HCT116 (cell line): ENCODE measurements at regions not wholly inside any gene's neighbourhood (a gene's known extent, or its start where the extent isn't known, plus 50 kb on each side); places are given as distances from the start of the nearest gene placed in this dataset.
"Not testable (repeated sequence)": the region's sequence is repeated elsewhere in the genome, so short reads cannot be mapped to it uniquely, and the experiment has no call there.

ENCODE experiments used
- ATAC-seq: fragments of 200-7000 bp; cut with Tn5 transposase; 2 replicates; pipeline ENCODE4 v1.9.1; 2020; ENCODE audit warnings: mild to moderate bottlenecking, moderate library complexity
- BruUV-seq: library from RNA; stranded (reverse); fragments of 400-500 nt; replicated peaks from 2 replicates; lab custom pipeline; 2021; lab: Mats Ljungman, UMichigan
- CTCF ChIA-PET: fragments of 300-600 bp; sonication (Branson Sonifier 250); formaldehyde crosslinking; loops from one replicate; lab custom pipeline; 2021; ENCODE audit warnings: antibody characterized with exemption; lab: Charles Lee
- POLR2A ChIA-PET: fragments of 300-600, 350-600 bp; sonication (Branson Sonifier 250); formaldehyde crosslinking; loops from one replicate; lab custom pipeline; 2021; ENCODE audit warnings: antibody characterized with exemption; lab: Charles Lee
- RAD21 ChIA-PET, 2 experiments: fragments of 300-600 bp; sonication (Branson Sonifier 250); formaldehyde crosslinking; loops; one replicate each; lab custom pipeline; 2023; ENCODE audit warnings: low total read pairs in 2 of 2; ENCODE audit not compliant: uncharacterized antibody in 2 of 2, unreplicated experiment in 2 of 2, low non-redundant PET in 1 of 2; lab: Charles Lee
- DNase-seq: peaks from one replicate; pipeline ENCODE4 v3.0.0-alpha.2; 2010; ENCODE audit warnings: low read depth, low spot score
- H2AFZ ChIP-seq: fragments of 200-600 bp; shearing (Covaris generic), sonication (generic); 2 replicates; pipeline ENCODE4 v1.6.1; 2017; ENCODE audit warnings: low read depth, mixed run types, mixed read lengths, antibody characterized with exemption, low read length; ENCODE audit not compliant: poor library complexity, severe bottlenecking
- H3K27ac ChIP-seq: 2 replicates; pipeline ENCODE4 v1.5.1; 2012; ENCODE audit warnings: low read depth, low read length
- H3K27me3 ChIP-seq: fragments of 200-600 bp; sonication (generic); 2 replicates; pipeline ENCODE4 v1.6.1; 2016; ENCODE audit warnings: mixed run types, low read length, mixed read lengths; ENCODE audit not compliant: insufficient read depth
- H3K36me3 ChIP-seq, 2 experiments: fragments of 200-500 bp in 1 of 2; fragments of 200-600 bp in 1 of 2; sonication (Bioruptor generic) in 1 of 2; sonication (generic) in 1 of 2; 2 replicates each; pipeline versions ENCODE4 v1.5.1 to v1.6.1; 2014 to 2016; ENCODE audit warnings: low read length in 2 of 2, inconsistent platforms in 1 of 2, mixed read lengths in 1 of 2, mixed run types in 1 of 2; ENCODE audit not compliant: insufficient read depth in 2 of 2, control insufficient read depth in 1 of 2
- H3K4me1 ChIP-seq, 2 experiments: fragments of 200-600 bp in 1 of 2; sonication (generic) in 1 of 2; 2 replicates each; pipeline versions ENCODE4 v1.5.1 to v1.6.1; 2012 to 2017; ENCODE audit warnings: low read length in 2 of 2, inconsistent platforms in 1 of 2, mild to moderate bottlenecking in 1 of 2, mixed read lengths in 1 of 2, mixed run types in 1 of 2, moderate library complexity in 1 of 2; ENCODE audit not compliant: insufficient read depth in 2 of 2, control insufficient read depth in 1 of 2
- H3K4me2 ChIP-seq: fragments of 200-600 bp; sonication (generic); 2 replicates; pipeline ENCODE4 v1.6.1; 2017; ENCODE audit warnings: mixed run types, low read length, mixed read lengths
- H3K4me3 ChIP-seq, 2 experiments: fragments of 200-600 bp in 1 of 2; sonication (generic) in 1 of 2; replicated peaks in 1 of 2; 2 replicates each; pipeline ENCODE4 v1.5.1; 2011 to 2016; ENCODE audit warnings: low read length in 2 of 2, control low read depth in 1 of 2, low read depth in 1 of 2, mild to moderate bottlenecking in 1 of 2, mixed read lengths in 1 of 2, mixed run types in 1 of 2
- H3K79me2 ChIP-seq: fragments of 200-600 bp; sonication (generic); 2 replicates; pipeline ENCODE4 v1.6.1; 2017; ENCODE audit warnings: mild to moderate bottlenecking, mixed run types, low read length, moderate library complexity, mixed read lengths; ENCODE audit not compliant: insufficient read depth
- H3K9ac ChIP-seq: fragments of 200-600 bp; sonication (generic); 2 replicates; pipeline ENCODE4 v1.6.1; 2016; ENCODE audit warnings: low read length, mixed read lengths
- H3K9me2 ChIP-seq: fragments of 200-600 bp; sonication (generic), shearing (Covaris generic); 2 replicates; pipeline ENCODE4 v1.6.1; 2017; ENCODE audit warnings: mixed run types, mild to moderate bottlenecking, moderate library complexity; ENCODE audit not compliant: insufficient read depth
- H3K9me3 ChIP-seq, 2 experiments: fragments of 200-500 bp in 1 of 2; fragments of 200-600 bp in 1 of 2; sonication (Bioruptor generic) in 1 of 2; sonication (generic) in 1 of 2; 2 replicates each; pipeline ENCODE4 v1.6.1; 2014 to 2017; ENCODE audit warnings: low read length in 2 of 2, mixed read lengths in 2 of 2, inconsistent platforms in 1 of 2, low read depth in 1 of 2, mild to moderate bottlenecking in 1 of 2, mixed run types in 1 of 2, moderate library complexity in 1 of 2; ENCODE audit not compliant: control insufficient read depth in 1 of 2, insufficient read depth in 1 of 2
- H4K20me1 ChIP-seq: fragments of 200-600 bp; sonication (generic), shearing (Covaris generic); 2 replicates; pipeline ENCODE4 v1.6.1; 2017; ENCODE audit warnings: mixed run types, mild to moderate bottlenecking, moderate library complexity; ENCODE audit not compliant: insufficient read depth
- intact Hi-C: fragments of 100-400 bp; cut with micrococcal nuclease; formaldehyde crosslinking; loops from 2 replicates; pipeline ENCODE4 v1.10.0; 2022
- TF ChIP-seq, protein P1 (sequence below): IDR thresholded peaks from 2 replicates; pipeline ENCODE4 v1.6.1; 2012; ENCODE audit warnings: low read depth
- TF ChIP-seq, protein P2 (sequence below): IDR thresholded peaks from 2 replicates; pipeline ENCODE4 v1.6.1; 2012

DNA sequence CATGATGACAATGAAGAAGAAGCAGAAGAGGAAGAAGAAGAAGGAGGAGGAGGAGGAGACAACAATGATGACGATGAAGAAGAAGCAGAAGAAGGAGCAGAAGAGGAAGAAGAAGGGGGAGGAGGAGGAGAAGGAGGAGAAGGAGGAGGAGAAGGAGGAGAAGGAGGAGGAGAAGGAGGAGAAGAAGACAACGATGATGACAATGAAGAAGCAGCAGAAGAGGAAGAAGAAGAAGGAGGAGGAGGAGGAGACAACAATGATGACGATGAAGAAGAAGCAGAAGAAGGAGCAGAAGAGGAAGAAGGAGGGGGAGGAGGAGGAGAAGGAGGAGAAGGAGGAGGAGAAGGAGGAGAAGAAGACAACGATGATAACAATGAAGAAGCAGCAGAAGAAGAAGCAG, 451.9 kb upstream of the ZNF507 start:
- H3K9ac ChIP-seq, H3K36me3 ChIP-seq, BruUV-seq, H3K4me1 ChIP-seq, H3K4me2 ChIP-seq, POLR2A ChIA-PET, DNase-seq, H3K4me3 ChIP-seq, H4K20me1 ChIP-seq, ATAC-seq, H3K27me3 ChIP-seq, CTCF ChIA-PET, H3K79me2 ChIP-seq, intact Hi-C loops, H2AFZ ChIP-seq, H3K27ac ChIP-seq, H3K9me2 ChIP-seq, RAD21 ChIA-PET: not testable (repeated sequence)
- peaks cover 8 to 37% of the 10 kb centered on the region in 2 experiments; a peak in 2 of 4 replicates for H3K9me3 ChIP-seq

DNA sequence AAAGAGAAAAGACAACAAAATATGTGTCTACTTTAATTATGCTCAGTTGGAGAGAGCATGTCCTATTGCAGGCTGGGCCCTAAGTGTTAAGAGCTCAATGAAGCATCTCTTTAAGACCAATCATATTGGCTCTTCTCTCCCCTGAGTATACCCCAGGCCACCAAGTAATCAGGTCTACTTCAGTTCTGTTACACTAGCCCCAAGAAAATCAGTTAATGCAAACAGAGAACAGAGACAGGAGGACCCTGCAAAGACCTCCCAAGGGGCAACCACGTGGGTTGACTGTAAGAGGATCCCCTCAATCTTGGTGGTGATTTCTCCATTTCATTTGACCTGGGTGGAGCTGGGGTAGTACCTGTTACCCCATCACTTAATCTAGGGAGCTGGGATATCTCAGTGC, 451.0 kb upstream of the ZNF507 start:
- Histone ChIP-seq H2AFZ (no peak overlapping the region), H3K9ac (no peak overlapping the region), H3K27ac (no peak overlapping the region), H3K36me3 (no peaks in the 10 kb centered on the region), H3K9me3 (peaks cover 11 to 41% of the 10 kb centered on the region in 2 experiments; a peak in 2 of 4 replicates), H3K4me1 (no peaks in the 10 kb centered on the region), H4K20me1 (no peaks in the 10 kb centered on the region), H3K9me2 (no peaks in the 10 kb centered on the region), H3K4me3 (no peak overlapping the region), H3K79me2 (no peaks in the 10 kb centered on the region), H3K27me3 (no peaks in the 10 kb centered on the region), H3K4me2 (no peak overlapping the region)
- no TSS peak for BruUV-seq
- DNase-seq (no peak), ATAC-seq (no peak)
- ChIA-PET CTCF (no interaction called here), POLR2A (no interaction called here), RAD21 (no interaction called here)
- intact Hi-C loops, result no loop called here
- TF ChIP-seq, protein P1, sequence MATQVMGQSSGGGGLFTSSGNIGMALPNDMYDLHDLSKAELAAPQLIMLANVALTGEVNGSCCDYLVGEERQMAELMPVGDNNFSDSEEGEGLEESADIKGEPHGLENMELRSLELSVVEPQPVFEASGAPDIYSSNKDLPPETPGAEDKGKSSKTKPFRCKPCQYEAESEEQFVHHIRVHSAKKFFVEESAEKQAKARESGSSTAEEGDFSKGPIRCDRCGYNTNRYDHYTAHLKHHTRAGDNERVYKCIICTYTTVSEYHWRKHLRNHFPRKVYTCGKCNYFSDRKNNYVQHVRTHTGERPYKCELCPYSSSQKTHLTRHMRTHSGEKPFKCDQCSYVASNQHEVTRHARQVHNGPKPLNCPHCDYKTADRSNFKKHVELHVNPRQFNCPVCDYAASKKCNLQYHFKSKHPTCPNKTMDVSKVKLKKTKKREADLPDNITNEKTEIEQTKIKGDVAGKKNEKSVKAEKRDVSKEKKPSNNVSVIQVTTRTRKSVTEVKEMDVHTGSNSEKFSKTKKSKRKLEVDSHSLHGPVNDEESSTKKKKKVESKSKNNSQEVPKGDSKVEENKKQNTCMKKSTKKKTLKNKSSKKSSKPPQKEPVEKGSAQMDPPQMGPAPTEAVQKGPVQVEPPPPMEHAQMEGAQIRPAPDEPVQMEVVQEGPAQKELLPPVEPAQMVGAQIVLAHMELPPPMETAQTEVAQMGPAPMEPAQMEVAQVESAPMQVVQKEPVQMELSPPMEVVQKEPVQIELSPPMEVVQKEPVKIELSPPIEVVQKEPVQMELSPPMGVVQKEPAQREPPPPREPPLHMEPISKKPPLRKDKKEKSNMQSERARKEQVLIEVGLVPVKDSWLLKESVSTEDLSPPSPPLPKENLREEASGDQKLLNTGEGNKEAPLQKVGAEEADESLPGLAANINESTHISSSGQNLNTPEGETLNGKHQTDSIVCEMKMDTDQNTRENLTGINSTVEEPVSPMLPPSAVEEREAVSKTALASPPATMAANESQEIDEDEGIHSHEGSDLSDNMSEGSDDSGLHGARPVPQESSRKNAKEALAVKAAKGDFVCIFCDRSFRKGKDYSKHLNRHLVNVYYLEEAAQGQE, result no peak
- TF ChIP-seq, protein P2, sequence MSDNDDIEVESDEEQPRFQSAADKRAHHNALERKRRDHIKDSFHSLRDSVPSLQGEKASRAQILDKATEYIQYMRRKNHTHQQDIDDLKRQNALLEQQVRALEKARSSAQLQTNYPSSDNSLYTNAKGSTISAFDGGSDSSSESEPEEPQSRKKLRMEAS, result no peak
